ENCODE measurements at regions not wholly inside any gene's neighbourhood (a gene's known extent, or its start where the extent isn't known, plus 50 kb on each side); places are given as distances from the start of the nearest gene placed in this dataset.

DNA sequence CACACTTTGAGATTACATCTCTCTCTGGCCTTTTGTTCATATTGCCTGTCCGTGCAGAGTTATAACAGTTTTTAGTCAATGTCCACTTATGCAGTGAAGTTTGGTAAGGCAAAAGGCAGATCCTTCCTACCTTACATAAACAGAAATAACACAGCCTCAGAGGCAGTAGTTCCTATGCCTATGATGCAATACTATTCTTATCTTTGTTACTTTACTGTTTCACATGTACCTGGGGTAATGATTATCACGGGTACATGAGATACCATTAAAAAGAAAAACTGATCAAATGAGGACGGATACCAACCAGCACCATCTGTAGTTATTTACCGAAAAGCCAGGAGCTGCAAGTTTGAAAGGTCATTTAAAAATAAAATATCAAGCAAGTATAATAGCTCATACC lies 166.8 kb downstream of the BTC start (continued):
- TF ChIP-seq ZNF30 (CRISPR knock-in tag; IDR thresholded peaks at IDR 0.05) (no peak), GMEB2 (CRISPR knock-in tag; IDR thresholded peaks at IDR 0.05; ENCODE audit: low read depth) (no peak), ELF4 (CRISPR knock-in tag; IDR thresholded peaks at IDR 0.05; ENCODE audit: borderline replicate concordance) (no peak), ZMYM4 (CRISPR knock-in tag; IDR thresholded peaks at IDR 0.05) (no peak), BRCA1 (CRISPR knock-in tag; IDR thresholded peaks at IDR 0.05) (no peak), CREB1 (IDR thresholded peaks at IDR 0.05) (no peak), CREB1 (CRISPR knock-in tag; IDR thresholded peaks at IDR 0.05) (peak; percentile 29; the same call in 1 of the 2 replicates), ATF7 (IDR thresholded peaks at IDR 0.05) (peak; percentile 69), ATF7 (CRISPR knock-in tag; IDR thresholded peaks at IDR 0.05) (no peak), ZNF687 (CRISPR knock-in tag; IDR thresholded peaks at IDR 0.05) (no peak), ZNF589 (CRISPR knock-in tag; conservative IDR thresholded peaks at IDR 0.05) (no peak), KLF13 (CRISPR knock-in tag; IDR thresholded peaks at IDR 0.05) (no peak), ZNF414 (CRISPR knock-in tag; IDR thresholded peaks at IDR 0.05) (no peak), ESRRA (CRISPR knock-in tag; IDR thresholded peaks at IDR 0.05; ENCODE audit: low read depth) (no peak), KAT8 (CRISPR knock-in tag; IDR thresholded peaks at IDR 0.05) (no peak), ZBTB37 (CRISPR knock-in tag; IDR thresholded peaks at IDR 0.05) (no peak), HMG20A (CRISPR knock-in tag; IDR thresholded peaks at IDR 0.05; ENCODE audit: borderline replicate concordance) (peak; percentile 68; the same call in 1 of the 2 replicates), ZNF503 (CRISPR knock-in tag; IDR thresholded peaks at IDR 0.05) (no peak), ELF3 (CRISPR knock-in tag; IDR thresholded peaks at IDR 0.05) (no peak), CEBPB (IDR thresholded peaks at IDR 0.05; ENCODE audit: borderline replicate concordance, low read depth, low read length) (peak; percentile 96), SNAPC2 (CRISPR knock-in tag; IDR thresholded peaks at IDR 0.05) (no peak), ZNF772 (CRISPR knock-in tag; IDR thresholded peaks at IDR 0.05) (no peak)
